ENCODE measurements at regions not wholly inside any gene's neighbourhood (a gene's known extent, or its start where the extent isn't known, plus 50 kb on each side); places are given as distances from the start of the nearest gene placed in this dataset.
"Not testable (repeated sequence)": the region's sequence is repeated elsewhere in the genome, so short reads cannot be mapped to it uniquely, and the experiment has no call there.

DNA sequence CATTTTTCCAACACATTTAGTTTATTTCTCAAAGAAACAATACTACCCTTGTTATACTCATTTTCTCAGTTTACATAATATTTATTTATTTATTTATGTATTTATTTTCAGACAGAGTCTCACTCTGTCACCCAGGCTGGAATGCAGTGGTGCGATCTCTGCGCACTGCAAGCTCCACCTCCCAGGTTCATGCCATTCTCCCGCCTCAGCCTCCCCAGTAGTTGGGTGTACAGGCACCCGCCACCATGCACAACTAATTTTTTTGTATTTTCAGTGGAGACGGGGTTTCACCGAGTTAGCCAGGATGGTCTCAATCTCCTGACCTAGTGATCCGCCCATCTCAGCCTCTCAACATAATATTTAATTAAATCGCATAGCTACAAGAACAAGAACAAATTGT, 2183.8 kb upstream of the DEFB115 start:
- TF ChIP-seq, protein P1, sequence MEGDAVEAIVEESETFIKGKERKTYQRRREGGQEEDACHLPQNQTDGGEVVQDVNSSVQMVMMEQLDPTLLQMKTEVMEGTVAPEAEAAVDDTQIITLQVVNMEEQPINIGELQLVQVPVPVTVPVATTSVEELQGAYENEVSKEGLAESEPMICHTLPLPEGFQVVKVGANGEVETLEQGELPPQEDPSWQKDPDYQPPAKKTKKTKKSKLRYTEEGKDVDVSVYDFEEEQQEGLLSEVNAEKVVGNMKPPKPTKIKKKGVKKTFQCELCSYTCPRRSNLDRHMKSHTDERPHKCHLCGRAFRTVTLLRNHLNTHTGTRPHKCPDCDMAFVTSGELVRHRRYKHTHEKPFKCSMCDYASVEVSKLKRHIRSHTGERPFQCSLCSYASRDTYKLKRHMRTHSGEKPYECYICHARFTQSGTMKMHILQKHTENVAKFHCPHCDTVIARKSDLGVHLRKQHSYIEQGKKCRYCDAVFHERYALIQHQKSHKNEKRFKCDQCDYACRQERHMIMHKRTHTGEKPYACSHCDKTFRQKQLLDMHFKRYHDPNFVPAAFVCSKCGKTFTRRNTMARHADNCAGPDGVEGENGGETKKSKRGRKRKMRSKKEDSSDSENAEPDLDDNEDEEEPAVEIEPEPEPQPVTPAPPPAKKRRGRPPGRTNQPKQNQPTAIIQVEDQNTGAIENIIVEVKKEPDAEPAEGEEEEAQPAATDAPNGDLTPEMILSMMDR (optimal IDR thresholded peaks at IDR 0.05 in 1 of 3, IDR thresholded peaks at IDR 0.05 in 1 of 3, conservative IDR thresholded peaks at IDR 0.05 in 1 of 3; ENCODE audit: extremely low read depth in 1 of 3, insufficient read depth in 2 of 3, low read length in 3 of 3), result not testable (repeated sequence)
- TF ChIP-seq EZH2 (IDR thresholded peaks at IDR 0.05; ENCODE audit: low read length), result not testable (repeated sequence)
